ENCODE measurements at regions not wholly inside any gene's neighbourhood (a gene's known extent, or its start where the extent isn't known, plus 50 kb on each side); places are given as distances from the start of the nearest gene placed in this dataset.

DNA sequence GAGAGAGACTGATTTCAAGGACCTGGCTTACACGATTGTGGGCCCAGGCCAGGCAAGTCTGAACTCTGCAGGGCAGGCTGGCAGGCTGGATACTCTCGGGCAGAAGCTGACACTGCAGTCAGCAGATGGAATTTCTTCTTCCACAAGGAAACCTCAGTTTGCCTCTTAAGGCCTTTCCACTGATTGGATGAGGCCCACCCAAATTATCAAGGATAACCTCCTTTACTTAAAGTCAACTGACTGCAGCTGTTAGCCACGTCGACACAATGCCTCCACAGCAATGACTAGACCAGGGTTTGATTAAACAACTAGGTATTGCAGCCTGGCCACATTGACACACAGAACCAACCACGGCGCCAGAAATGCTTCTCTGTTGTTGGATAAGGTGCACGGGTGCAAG lies 130.5 kb downstream of the PSMG1 start:
- no peaks in the 10 kb centered on the region for H3K4me1 ChIP-seq (ENCODE audit: control insufficient read depth in 4 of 4, insufficient read depth in 4 of 4, low read length in 3 of 4)
- H3K36me3 ChIP-seq (ENCODE audit: control insufficient read depth in 4 of 4, insufficient read depth in 3 of 4, low read depth in 1 of 4, low read length in 3 of 4): no peaks in the 10 kb centered on the region
- DNase-seq (ENCODE audit: low spot score): no peak
- H3K4me3 ChIP-seq (ENCODE audit: low read depth in 1 of 3, low read length in 3 of 3): no peak overlapping the region
- no peak overlapping the region for H3K27ac ChIP-seq (ENCODE audit: low read depth in 1 of 2, low read length in 2 of 2)
- TF ChIP-seq RAD21 (IDR thresholded peaks at IDR 0.05) (no peak), YY1 (IDR thresholded peaks at IDR 0.05) (no peak), FOXA1 (IDR thresholded peaks at IDR 0.05) (no peak), RXRA (IDR thresholded peaks at IDR 0.05) (no peak), TAF1 (conservative IDR thresholded peaks at IDR 0.05) (no peak), EGR1 (IDR thresholded peaks at IDR 0.05; ENCODE audit: low read depth in 2 of 2) (no peak), JUND (IDR thresholded peaks at IDR 0.05) (no peak)
- TF ChIP-seq, protein P1, sequence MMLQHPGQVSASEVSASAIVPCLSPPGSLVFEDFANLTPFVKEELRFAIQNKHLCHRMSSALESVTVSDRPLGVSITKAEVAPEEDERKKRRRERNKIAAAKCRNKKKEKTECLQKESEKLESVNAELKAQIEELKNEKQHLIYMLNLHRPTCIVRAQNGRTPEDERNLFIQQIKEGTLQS (IDR thresholded peaks at IDR 0.05): no peak
- H3K9ac ChIP-seq (ENCODE audit: low read depth in 1 of 2, low read length in 2 of 2): no peak overlapping the region
- 90% methylated on average over 7 of the region's 7 CpGs for WGBS
- no peaks in the 10 kb centered on the region for H3K27me3 ChIP-seq (ENCODE audit: control insufficient read depth in 4 of 4, insufficient read depth in 4 of 4, low read length in 3 of 4)
- no peaks in the 10 kb centered on the region for H3K9me3 ChIP-seq (ENCODE audit: control insufficient read depth in 4 of 4, low read length in 3 of 4)

DNA sequence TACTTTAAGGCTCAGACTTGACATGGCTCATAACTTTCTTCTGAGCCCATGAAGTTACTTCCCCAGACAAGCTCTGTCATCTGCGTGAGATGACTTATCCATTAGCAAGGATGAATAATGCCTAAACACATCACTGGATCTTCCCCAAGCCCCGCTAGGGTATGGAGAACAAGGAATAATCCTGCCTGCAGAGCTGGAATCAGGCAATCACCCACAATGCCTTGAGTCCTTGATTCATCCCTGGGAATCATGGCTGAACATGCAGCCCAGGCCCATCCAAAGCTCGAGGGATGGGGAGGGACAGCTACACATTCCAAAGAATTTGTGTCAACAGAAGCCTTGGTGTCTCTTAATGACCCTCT lies 131.7 kb downstream of the PSMG1 start:
- H3K27me3 ChIP-seq (ENCODE audit: control insufficient read depth in 4 of 4, insufficient read depth in 4 of 4, low read length in 3 of 4): no peaks in the 10 kb centered on the region
- H3K4me3 ChIP-seq (ENCODE audit: low read depth in 1 of 3, low read length in 3 of 3): no peak overlapping the region
- TF ChIP-seq, protein P2, sequence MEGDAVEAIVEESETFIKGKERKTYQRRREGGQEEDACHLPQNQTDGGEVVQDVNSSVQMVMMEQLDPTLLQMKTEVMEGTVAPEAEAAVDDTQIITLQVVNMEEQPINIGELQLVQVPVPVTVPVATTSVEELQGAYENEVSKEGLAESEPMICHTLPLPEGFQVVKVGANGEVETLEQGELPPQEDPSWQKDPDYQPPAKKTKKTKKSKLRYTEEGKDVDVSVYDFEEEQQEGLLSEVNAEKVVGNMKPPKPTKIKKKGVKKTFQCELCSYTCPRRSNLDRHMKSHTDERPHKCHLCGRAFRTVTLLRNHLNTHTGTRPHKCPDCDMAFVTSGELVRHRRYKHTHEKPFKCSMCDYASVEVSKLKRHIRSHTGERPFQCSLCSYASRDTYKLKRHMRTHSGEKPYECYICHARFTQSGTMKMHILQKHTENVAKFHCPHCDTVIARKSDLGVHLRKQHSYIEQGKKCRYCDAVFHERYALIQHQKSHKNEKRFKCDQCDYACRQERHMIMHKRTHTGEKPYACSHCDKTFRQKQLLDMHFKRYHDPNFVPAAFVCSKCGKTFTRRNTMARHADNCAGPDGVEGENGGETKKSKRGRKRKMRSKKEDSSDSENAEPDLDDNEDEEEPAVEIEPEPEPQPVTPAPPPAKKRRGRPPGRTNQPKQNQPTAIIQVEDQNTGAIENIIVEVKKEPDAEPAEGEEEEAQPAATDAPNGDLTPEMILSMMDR (IDR thresholded peaks at IDR 0.05; ENCODE audit: low read depth, low read length, missing input control): no peak
- no peak for TF ChIP-seq JUND (IDR thresholded peaks at IDR 0.05)
- no peak for TF ChIP-seq HNF4A (conservative IDR thresholded peaks at IDR 0.05)
- no peak for TF ChIP-seq FOXA2 (IDR thresholded peaks at IDR 0.05)
- no peaks in the 10 kb centered on the region for H3K36me3 ChIP-seq (ENCODE audit: control insufficient read depth in 4 of 4, insufficient read depth in 3 of 4, low read depth in 1 of 4, low read length in 3 of 4)
- no peaks in the 10 kb centered on the region for H3K9me3 ChIP-seq (ENCODE audit: control insufficient read depth in 4 of 4, low read length in 3 of 4)
- H3K27ac ChIP-seq (ENCODE audit: low read depth in 1 of 2, low read length in 2 of 2): no peak overlapping the region
- WGBS: 87% methylated on average over 3 of the region's 3 CpGs
- DNase-seq (ENCODE audit: low spot score): no peak
- no peaks in the 10 kb centered on the region for H3K4me1 ChIP-seq (ENCODE audit: control insufficient read depth in 4 of 4, insufficient read depth in 4 of 4, low read length in 3 of 4)
- no peak overlapping the region for H3K9ac ChIP-seq (ENCODE audit: low read depth in 1 of 2, low read length in 2 of 2)

DNA sequence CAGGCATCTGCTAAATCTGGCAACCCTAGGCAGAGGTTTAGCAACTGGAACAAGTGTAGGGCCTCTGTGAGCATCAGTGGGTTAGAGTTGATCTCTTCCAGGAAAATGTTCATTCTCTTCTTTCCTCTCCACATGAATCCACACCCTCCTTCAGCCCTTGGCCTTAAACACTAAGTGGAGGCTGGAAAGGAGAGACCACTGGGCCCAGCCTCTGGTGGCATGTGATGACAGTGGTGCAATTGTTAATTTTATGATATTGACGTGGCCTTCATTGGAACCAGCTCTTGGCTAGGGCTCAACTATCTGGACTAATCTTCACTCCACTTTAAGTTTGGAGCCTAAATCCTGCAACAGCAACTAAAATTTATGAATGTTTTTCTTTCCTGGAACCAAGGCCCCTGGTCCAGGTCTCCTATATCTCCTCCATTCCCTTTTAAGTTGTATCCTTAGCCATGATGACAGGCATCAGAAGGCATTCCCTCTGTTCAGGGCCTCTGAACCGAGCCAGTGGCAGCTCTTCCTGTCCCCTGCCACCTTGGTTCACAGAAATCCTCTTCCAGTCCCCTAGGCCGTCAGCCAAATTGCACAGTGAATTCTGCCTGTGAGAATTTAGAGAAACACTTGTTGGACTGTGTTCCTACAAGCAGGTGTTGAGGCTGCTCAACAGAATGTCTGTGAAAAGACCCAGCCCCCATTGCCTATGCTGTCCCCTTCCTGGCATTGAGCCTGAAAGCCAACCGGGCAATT lies 132.2 kb downstream of the PSMG1 start:
- DNase-seq (ENCODE audit: low spot score): peak; percentile 10
- Histone ChIP-seq H3K27me3 (ENCODE audit: control insufficient read depth in 4 of 4, insufficient read depth in 4 of 4, low read length in 3 of 4) (no peaks in the 10 kb centered on the region), H3K9ac (ENCODE audit: low read depth in 1 of 2, low read length in 2 of 2) (no peak overlapping the region), H3K4me3 (ENCODE audit: low read depth in 1 of 3, low read length in 3 of 3) (no peak overlapping the region), H3K4me1 (ENCODE audit: control insufficient read depth in 4 of 4, insufficient read depth in 4 of 4, low read length in 3 of 4) (no peaks in the 10 kb centered on the region), H3K36me3 (ENCODE audit: control insufficient read depth in 4 of 4, insufficient read depth in 3 of 4, low read depth in 1 of 4, low read length in 3 of 4) (no peaks in the 10 kb centered on the region), H3K9me3 (ENCODE audit: control insufficient read depth in 4 of 4, low read length in 3 of 4) (no peaks in the 10 kb centered on the region), H3K27ac (ENCODE audit: low read depth in 1 of 2, low read length in 2 of 2) (no peak overlapping the region)
- TF ChIP-seq RAD21 (IDR thresholded peaks at IDR 0.05): no peak
- TF ChIP-seq JUND (IDR thresholded peaks at IDR 0.05): no peak
- no peak for TF ChIP-seq HNF4G (IDR thresholded peaks at IDR 0.05)
- TF ChIP-seq FOXA2 (IDR thresholded peaks at IDR 0.05): no peak
- no peak for TF ChIP-seq EGR1 (IDR thresholded peaks at IDR 0.05; ENCODE audit: low read depth in 2 of 2)
- no peak for TF ChIP-seq HNF4A (conservative IDR thresholded peaks at IDR 0.05)
- TF ChIP-seq NR2F2 (IDR thresholded peaks at IDR 0.05): no peak
- TF ChIP-seq, protein P1 (IDR thresholded peaks at IDR 0.05): no peak
- no peak for TF ChIP-seq YY1 (IDR thresholded peaks at IDR 0.05)
- TF ChIP-seq FOXA1 (IDR thresholded peaks at IDR 0.05): no peak
- TF ChIP-seq, protein P3, sequence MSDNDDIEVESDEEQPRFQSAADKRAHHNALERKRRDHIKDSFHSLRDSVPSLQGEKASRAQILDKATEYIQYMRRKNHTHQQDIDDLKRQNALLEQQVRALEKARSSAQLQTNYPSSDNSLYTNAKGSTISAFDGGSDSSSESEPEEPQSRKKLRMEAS (IDR thresholded peaks at IDR 0.05): no peak
- WGBS: 83% methylated on average over 4 of the region's 4 CpGs
